SW480 (cell line): ENCODE measurements at regions not wholly inside any gene's neighbourhood (a gene's known extent, or its start where the extent isn't known, plus 50 kb on each side); places are given as distances from the start of the nearest gene placed in this dataset.

Source experiments
- DNase-seq: peaks from one replicate; pipeline ENCODE4 v3.0.0-alpha.2; 2016; ENCODE audit warnings: low spot score

DNA sequence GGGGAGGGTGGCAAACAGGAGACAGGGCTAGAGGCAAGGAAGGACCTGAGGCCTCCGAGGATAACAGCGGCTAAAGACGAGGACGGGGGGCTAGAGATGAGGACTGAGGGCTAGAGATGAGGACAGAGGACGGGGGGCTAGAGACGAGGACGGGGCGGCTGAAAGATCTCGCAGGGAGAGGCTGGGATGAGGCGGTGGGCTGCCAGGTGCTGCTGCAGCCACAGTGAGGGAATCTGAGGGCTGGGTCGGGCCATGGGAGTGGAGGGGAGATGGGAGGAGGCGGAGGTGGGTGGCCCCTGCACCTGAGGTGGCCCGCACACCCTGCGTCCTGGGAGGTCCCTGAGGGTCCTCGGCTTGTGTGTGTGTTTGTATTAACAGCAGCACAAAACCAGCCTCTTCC is 350.2 kb upstream of the SALL3 start:
- no peak for DNase-seq

GRCh38 chr18:78630356-78630755 is 349.3 kb upstream of the SALL3 start:
- no peak for DNase-seq

DNA sequence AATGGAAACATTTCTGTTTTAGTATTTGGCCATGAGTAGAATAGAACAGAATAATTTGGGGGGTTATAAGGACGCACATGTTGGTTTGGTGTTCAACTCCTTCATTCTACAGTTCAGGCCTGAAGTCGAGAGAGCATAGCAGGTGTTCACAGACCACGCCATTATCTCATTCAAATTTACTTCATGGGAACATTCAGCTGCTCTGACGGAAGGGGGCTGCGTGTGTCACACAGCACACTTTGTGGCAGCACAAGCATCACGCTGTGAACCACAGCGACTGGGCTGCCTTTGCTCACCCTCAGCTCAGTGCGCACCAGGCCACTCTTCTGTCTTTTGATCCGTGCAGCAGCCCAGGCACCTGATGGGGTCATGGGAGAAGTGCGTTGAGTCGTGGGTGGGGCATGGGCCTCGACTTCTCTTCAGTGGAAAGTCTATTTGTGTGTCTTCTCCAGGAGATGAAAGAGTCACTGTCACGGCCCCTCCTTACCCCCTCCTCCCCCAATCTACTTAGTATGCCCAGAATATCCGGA is 348.6 kb upstream of the SALL3 start:
- DNase-seq: no peak

- peak; percentile 89 for DNase-seq
Observed at GRCh38 chr18:78632111-78632541, 347.5 kb upstream of the SALL3 start.

DNA sequence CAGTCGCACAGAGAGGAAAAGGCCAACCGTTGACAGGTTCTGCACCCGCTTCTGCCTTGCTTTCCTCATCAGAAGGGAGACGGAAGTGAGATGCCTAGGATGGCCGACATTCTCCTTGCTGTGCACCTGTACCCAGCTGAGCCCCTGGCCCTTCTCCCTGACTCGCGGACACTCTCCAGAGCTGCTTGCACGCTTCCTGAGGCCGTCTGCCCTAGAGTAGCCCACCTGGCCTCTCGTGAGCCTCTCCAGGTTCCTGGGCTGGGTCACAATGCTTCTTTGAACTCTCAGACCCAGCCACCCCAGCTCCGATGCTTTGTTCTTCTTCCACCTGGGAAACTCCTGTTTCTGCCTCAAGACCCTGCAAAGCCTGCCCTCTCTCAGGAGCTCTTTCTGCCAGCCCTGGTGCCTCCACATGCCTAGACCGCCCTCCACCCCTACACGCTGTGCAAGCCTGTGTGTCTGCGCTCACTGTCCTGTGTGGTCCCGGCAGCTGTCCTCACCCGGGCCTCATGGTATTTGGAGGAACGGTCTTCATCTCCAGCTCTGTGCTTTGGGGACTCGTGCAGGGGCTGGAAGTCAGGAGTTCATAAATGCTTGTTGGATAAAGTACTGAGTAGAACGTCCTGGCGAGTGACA is 345.4 kb upstream of the SALL3 start:
- no peak for DNase-seq

DNA sequence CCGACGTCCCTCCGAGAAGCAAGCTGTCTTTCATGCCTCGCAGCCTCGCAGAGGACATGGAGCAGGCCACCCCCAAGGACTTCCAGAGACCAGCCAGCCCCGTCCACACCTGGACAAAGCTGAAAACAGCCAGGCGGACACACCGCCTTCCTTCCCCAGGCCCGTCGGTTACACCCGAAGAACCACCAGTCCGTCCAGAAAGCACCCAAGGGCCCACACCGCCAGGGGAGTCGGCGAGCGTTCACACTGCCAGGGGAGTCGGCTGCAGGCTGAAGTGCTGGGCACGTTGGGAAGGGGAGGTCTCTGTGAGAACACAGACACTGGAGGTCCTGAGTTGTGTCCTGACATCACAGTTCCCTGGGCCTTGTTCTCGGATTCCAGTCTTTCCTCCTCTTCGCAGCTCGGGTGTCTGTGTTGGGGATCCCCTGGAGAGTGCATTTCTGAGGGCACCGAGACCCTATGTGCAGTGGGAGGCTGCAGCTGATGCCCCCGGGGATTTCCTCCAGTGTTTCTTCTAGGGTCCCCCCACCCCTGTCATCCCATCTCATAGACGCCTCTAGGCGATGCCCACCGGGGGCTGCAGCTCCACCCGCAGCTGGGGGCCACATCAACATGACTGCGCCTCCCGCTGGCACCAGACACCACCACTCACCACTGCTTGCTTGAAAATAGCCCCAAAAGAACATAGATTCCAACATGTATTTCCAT is 344.4 kb upstream of the SALL3 start:
- no peak for DNase-seq

DNA sequence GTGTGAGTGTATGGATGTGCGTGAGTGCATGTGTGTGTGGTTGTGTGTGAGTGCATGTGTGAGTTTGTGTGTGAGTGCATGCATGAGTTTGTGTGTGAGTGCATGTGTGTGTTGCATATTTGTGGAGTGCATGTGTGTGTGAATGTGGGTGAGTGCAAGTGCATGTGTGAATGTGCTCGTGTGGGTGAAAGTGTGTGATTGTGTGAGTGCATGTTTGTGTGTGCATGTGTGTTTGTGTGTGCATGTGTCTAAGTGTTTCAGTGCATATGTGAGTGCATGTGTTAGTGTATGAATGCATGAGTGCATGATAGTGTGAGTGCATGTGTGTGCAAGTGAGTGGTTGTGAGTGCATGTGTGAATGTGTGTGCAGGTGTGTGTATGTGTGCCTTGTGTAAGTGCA is 343.4 kb upstream of the SALL3 start:
- no peak for DNase-seq

DNA sequence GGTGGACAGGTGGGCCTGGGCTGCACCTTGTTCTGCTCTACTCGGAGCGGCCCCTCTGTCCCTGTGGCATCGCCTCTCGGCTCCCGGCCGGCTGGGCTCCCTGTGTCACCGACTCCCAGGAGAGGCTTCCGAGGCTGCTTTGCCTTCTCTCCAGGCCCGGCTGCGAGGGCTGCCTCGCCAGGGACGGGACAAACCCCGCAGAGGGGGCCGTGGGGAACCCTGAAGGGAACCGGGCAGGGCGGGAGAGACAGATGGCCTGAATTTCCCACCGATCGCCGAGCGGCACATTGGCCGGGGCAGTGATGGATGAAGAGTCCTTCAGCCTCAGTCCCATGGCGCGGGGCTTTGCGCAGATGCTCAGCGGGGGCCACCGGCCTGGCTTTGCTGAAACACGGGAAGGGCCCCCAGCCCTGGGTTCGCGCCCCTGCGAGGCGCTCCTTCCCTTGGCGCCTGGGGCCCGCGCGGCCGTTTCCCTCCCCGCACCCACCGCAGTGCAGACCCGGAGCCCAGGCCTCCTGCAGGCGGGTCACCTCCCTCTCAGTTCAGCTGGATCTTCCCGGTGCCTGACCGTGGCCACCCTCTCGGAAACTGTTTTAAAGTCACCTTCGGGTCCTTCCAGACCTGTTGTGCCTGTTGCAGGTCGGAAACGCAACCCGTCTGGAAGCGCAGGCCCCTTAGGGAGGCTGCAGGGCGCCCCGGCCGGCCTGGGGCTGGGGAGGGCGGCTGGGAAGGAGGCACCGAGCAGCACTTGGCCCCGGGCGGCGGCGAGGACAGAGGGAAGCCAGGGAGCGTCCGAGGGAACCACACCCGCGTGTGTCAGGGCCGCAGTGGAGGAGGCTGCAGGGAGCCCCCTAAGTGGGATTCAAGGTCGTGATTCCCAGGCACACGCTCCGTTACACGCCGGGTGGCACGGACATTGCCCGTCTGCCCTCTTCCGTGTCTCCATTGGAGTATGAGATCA is 341.9 kb upstream of the SALL3 start:
- no peak for DNase-seq

DNA sequence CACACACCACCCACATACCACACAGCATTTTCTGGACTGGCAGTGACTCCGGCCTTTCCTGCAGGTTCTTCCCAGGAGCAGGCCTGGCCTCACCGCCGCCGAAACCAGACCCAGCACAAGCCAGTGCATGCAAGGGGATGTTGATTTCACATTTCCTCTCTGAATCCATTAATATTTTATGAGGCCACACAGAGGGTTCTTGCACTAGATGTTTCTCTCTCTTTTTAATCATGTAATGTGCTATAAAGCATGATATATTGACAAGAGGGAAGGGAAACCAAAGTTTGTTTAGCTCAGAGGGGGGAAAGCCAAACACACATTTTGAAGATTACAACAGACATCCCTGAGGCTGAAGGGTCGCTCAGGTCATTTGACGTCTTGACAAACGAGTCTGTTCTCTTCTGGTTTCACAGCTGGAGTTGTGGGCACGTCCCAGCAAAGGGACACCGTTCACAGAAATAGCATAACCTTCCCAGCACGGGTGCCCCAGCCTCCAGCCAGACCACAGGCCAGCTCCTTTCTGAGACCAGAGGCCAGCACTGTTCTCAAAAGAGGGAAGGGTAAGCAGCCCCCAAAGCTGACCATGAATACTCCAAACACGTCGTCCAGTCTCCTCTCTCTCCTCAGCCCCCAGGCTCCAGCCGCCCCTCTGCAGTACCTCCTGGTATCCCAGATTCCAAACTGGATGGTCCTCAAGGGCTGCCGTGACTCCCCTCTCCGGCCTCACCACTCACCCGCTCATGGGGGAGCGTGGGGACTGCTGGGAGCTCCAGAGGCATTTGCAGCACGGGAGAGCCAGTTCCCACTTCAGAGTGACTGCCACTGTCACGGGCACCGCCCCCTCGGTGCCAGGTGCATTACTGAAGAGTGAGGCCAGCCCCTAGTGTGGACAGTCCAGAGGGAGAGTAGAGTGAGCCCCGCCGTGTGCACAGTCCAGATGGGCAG is 340.3 kb upstream of the SALL3 start:
- no peak for DNase-seq

DNA sequence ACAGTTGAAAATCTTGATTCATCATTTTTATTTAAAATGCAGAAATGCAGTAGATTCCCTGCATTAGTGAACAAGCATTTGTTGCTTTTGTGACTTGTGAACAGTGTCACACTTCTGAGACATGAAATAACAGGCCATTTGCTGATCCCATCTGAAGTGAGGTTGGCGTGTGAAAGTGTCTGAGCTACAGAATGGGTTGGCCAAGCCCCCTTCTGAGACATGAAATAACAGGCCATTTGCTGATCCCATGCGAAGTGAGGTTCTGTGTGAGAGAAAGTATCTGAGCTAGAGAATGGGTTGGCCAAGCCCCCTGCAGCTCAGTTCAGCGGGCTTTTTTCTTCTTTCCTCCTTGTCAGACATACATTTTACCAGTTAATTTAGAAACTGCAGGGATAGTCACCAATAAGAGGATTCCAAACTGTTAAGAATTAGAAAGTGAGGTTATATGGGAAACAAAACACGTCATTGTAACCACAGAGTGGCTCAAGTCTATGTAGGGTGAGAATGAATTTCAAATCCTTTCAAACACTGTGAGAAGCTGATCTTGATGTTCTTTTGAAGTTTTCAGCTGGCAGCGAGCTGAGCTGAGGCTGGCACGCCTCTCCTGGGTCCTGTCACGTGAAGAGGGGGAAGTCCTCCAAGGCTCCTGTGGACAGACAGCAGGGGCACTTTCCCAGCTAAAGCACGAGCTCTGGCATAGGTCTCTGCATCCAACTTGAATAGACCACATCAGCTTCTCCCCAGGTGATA is 339.2 kb upstream of the SALL3 start:
- DNase-seq: no peak

DNA sequence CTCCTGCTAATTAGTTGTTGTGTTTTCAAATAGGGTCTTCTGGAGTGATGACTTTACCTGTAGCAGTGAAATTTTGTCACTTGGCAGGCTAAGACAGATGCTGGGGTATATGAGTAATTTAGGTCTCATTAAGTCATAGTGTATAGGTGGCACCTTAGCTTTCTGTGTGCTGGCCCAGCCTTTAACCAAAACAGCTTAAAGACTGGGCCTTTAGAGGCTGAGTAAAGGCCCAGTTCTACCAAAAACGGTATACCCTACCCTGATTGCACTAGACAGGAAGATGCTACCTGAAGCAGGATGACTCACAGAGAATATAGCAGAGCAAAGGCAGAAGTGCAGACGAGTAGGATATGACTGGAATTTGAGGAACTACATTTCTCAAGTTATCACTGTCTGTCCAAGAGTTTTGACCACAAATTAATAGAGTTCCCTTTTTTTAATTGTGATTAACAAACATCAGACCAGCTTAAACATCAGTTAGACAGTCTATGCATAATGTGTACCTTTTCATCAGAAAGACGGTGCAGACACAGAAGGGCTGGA is 337.9 kb upstream of the SALL3 start:
- no peak for DNase-seq

GRCh38 chr18:78642296-78642951 is 337.2 kb upstream of the SALL3 start:
- no peak for DNase-seq

DNA sequence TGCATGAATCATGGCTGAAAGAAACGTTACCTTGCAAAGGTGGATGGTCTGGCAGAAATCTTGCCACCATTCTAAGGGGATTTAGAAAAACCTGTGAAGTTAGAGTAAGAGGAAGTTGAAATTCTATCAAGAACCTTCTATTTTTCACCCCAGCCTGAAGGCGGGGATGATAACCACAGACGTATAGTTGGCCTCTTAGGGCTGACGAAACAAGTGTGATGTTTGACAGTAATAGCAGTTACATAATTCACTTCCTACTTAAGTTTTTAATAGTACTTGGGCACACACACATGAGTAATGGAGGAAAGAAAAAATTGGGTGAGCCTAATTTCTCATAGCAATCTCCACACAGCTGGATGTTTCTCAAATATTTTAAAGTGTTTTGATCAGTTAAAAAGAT is 336.6 kb upstream of the SALL3 start:
- DNase-seq: no peak

GRCh38 chr18:78643981-78644380 is 335.6 kb upstream of the SALL3 start:
- DNase-seq: no peak

DNA sequence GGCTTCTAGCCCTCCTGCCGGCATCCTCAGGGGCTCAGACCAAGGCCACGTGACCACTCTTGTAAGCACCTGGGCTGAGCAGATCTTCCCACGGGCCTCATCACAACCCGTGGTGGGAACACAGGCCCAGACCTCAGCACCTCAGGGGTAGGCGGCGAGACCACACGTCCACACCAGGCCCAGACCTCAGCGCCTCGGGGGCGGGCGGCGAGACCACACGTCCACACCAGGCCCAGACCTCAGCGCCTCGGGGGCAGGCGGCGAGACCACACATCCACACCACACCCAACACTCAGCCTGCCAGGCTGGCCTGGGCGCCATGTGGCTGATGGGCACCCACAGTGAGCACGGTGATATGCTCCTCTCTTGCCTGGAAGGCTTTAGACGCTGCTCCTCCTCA is 334.4 kb upstream of the SALL3 start:
- DNase-seq: no peak

- DNase-seq: no peak
Observed at GRCh38 chr18:78647018-78647417, 332.6 kb upstream of the SALL3 start.

GRCh38 chr18:78649421-78649820 is 330.2 kb upstream of the SALL3 start:
- no peak for DNase-seq

DNA sequence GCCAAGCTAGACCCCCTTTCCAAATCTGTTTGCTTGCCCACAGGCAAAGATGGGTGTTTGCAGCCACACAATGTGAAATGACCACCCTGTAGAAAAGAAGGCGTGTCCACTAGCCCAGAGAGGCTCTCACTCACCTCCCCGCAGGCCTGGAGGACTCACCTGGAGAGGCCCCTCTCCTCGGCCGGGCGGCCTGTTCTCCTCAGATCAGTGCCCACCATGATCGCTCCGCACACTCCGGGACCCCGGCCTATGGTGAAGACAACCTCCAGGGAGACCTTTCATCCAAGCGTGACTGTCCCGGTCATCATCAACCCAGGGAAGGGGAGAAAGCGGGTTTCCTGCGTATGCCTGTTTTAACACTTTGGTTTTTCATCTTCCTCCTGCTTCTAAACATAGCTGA is 328.7 kb upstream of the SALL3 start:
- DNase-seq: no peak

GRCh38 chr18:78652001-78652545 is 327.5 kb upstream of the SALL3 start:
- no peak for DNase-seq

DNA sequence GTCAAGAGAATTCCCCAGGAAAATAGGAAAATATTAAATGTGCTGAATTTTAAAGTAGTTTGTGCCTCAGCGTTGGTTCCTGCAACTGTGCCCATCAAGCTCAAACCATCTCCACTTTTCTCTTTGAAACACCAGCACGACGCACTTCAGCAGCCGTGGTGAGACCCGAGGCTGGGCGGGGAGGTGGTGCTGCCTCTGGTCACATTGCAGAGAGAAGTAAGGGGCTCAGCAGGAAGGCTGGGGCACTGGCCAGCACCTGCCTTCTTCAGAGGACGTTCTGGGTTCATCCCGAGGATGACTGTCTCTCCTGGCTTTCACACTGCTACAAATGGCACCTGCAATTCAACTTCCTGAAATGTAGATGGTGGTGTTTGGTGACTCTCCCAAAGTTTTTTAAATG is 323.7 kb upstream of the SALL3 start:
- no peak for DNase-seq
